GM19193 (cell line): ENCODE measurements at regions not wholly inside any gene's neighbourhood (a gene's known extent, or its start where the extent isn't known, plus 50 kb on each side); places are given as distances from the start of the nearest gene placed in this dataset.

ENCODE experiments used
- POLR2A ChIP-seq: IDR thresholded peaks from 4 replicates; pipeline ENCODE4 v1.6.1; 2011; ENCODE audit not compliant: insufficient read depth, insufficient read length; ENCODE audit errors: extremely low read depth

GRCh38 chr11:45455536-45455935 is 169.4 kb upstream of the SYT13 start:
- TF ChIP-seq POLR2A = no peak

- no peak for TF ChIP-seq POLR2A
These were observed 168.8 kb upstream of the SYT13 start for GRCh38 chr11:45454917-45455401.

- no peak for TF ChIP-seq POLR2A
These were observed 167.6 kb upstream of the SYT13 start for GRCh38 chr11:45453721-45454120.

GRCh38 chr11:45451766-45452440 is 165.8 kb upstream of the SYT13 start:
- no peak for TF ChIP-seq POLR2A

GRCh38 chr11:45450189-45450588 is 164.0 kb upstream of the SYT13 start:
- no peak for TF ChIP-seq POLR2A

- no peak for TF ChIP-seq POLR2A
These were observed 163.0 kb upstream of the SYT13 start for GRCh38 chr11:45449036-45449601.

GRCh38 chr11:45448561-45448960 is 162.4 kb upstream of the SYT13 start:
- no peak for TF ChIP-seq POLR2A

- no peak for TF ChIP-seq POLR2A
These were observed 160.9 kb upstream of the SYT13 start for GRCh38 chr11:45446998-45447397.

GRCh38 chr11:45446434-45446833 is 160.3 kb upstream of the SYT13 start:
- no peak for TF ChIP-seq POLR2A

GRCh38 chr11:45444796-45445195 is 158.7 kb upstream of the SYT13 start:
- TF ChIP-seq POLR2A = no peak

GRCh38 chr11:45440111-45440510 is 154.0 kb upstream of the SYT13 start:
- TF ChIP-seq POLR2A = no peak

- TF ChIP-seq POLR2A = no peak
These were observed 150.8 kb upstream of the SYT13 start for GRCh38 chr11:45436966-45437365.

- TF ChIP-seq POLR2A = no peak
These were observed 150.0 kb upstream of the SYT13 start for GRCh38 chr11:45436118-45436517.

- no peak for TF ChIP-seq POLR2A
These were observed 149.6 kb upstream of the SYT13 start for GRCh38 chr11:45435706-45436105.

- TF ChIP-seq POLR2A = no peak
These were observed 146.8 kb upstream of the SYT13 start for GRCh38 chr11:45432910-45433309.

- no peak for TF ChIP-seq POLR2A
These were observed 146.0 kb upstream of the SYT13 start for GRCh38 chr11:45432100-45432499.
